Ishikawa (cell line): ENCODE measurements at regions not wholly inside any gene's neighbourhood (a gene's known extent, or its start where the extent isn't known, plus 50 kb on each side); places are given as distances from the start of the nearest gene placed in this dataset.

ENCODE experiments used
- CEBPB ChIP-seq: IDR thresholded peaks from 2 replicates; pipeline ENCODE4 v1.6.1; 2012
- CREB1 ChIP-seq: IDR thresholded peaks from 2 replicates; pipeline ENCODE4 v1.6.1; 2012; ENCODE audit warnings: low read depth
- EGR1 ChIP-seq: IDR thresholded peaks from 2 replicates; pipeline ENCODE4 v1.6.1; 2012
- EP300 ChIP-seq: IDR thresholded peaks from 2 replicates; pipeline ENCODE4 v1.6.1; 2012; ENCODE audit warnings: borderline replicate concordance
- FOXM1 ChIP-seq: IDR thresholded peaks from 2 replicates; pipeline ENCODE4 v1.6.1; 2012; ENCODE audit warnings: low read depth, borderline replicate concordance
- MAX ChIP-seq: IDR thresholded peaks from 2 replicates; pipeline ENCODE4 v1.6.1; 2012
- NFIC ChIP-seq: IDR thresholded peaks from 2 replicates; pipeline ENCODE4 v1.6.1; 2012
- RAD21 ChIP-seq: IDR thresholded peaks from 2 replicates; pipeline ENCODE4 v1.6.1; 2012; ENCODE audit warnings: low read depth
- REST ChIP-seq: IDR thresholded peaks from 2 replicates; pipeline ENCODE4 v1.6.1; 2012; ENCODE audit warnings: low read depth, mild to moderate bottlenecking
- TAF1 ChIP-seq: IDR thresholded peaks from 2 replicates; pipeline ENCODE4 v1.6.1; 2012; ENCODE audit warnings: low read depth, mild to moderate bottlenecking
- TCF12 ChIP-seq: IDR thresholded peaks from 2 replicates; pipeline ENCODE4 v1.6.1; 2012; ENCODE audit warnings: low read depth
- TEAD4 ChIP-seq: IDR thresholded peaks from 2 replicates; pipeline ENCODE4 v1.6.1; 2012
- USF1 ChIP-seq: IDR thresholded peaks from 2 replicates; pipeline ENCODE4 v1.6.1; 2012
- YY1 ChIP-seq: IDR thresholded peaks from 2 replicates; pipeline ENCODE4 v1.6.1; 2012; ENCODE audit warnings: low read depth
- ZBTB7A ChIP-seq: IDR thresholded peaks from 2 replicates; pipeline ENCODE4 v1.6.1; 2012; ENCODE audit warnings: low read depth

- no peak for TF ChIP-seq EGR1
- TF ChIP-seq MAX = no peak
- TF ChIP-seq CREB1 = no peak
- TF ChIP-seq CEBPB = no peak
- no peak for TF ChIP-seq TAF1
- no peak for TF ChIP-seq TCF12
- no peak for TF ChIP-seq TEAD4
- no peak for TF ChIP-seq YY1
Observed at GRCh38 chr12:42935756-42936155, 346.2 kb upstream of the PRICKLE1 start.

GRCh38 chr12:42935090-42935489 lies 345.5 kb upstream of the PRICKLE1 start:
- no peak for TF ChIP-seq TAF1
- no peak for TF ChIP-seq REST
- TF ChIP-seq RAD21 = no peak
- no peak for TF ChIP-seq NFIC
- TF ChIP-seq YY1 = no peak

- TF ChIP-seq TCF12 (no peak), FOXM1 (no peak), EGR1 (no peak), NFIC (no peak)
Observed at GRCh38 chr12:42933461-42934081, 344.0 kb upstream of the PRICKLE1 start.

- TF ChIP-seq EGR1 = no peak
- TF ChIP-seq REST = no peak
- TF ChIP-seq TCF12 = no peak
- TF ChIP-seq FOXM1 = no peak
- TF ChIP-seq RAD21 = no peak
- no peak for TF ChIP-seq USF1
- no peak for TF ChIP-seq MAX
- no peak for TF ChIP-seq CEBPB
- TF ChIP-seq EP300 = no peak
- no peak for TF ChIP-seq TEAD4
- no peak for TF ChIP-seq NFIC
- no peak for TF ChIP-seq YY1
- TF ChIP-seq CREB1 = no peak
- TF ChIP-seq ZBTB7A = no peak
- TF ChIP-seq TAF1 = no peak
Observed at GRCh38 chr12:42932936-42933335, 343.4 kb upstream of the PRICKLE1 start.

- TF ChIP-seq TCF12 = no peak
Observed at GRCh38 chr12:42926232-42926631, 336.7 kb upstream of the PRICKLE1 start.

GRCh38 chr12:42924482-42924881 lies 334.9 kb upstream of the PRICKLE1 start:
- TF ChIP-seq EGR1 = no peak
- no peak for TF ChIP-seq ZBTB7A
- no peak for TF ChIP-seq CREB1
- TF ChIP-seq REST = no peak
- no peak for TF ChIP-seq EP300
- no peak for TF ChIP-seq USF1
- no peak for TF ChIP-seq TCF12
- TF ChIP-seq RAD21 = no peak
- no peak for TF ChIP-seq CEBPB
- TF ChIP-seq YY1 = no peak
- TF ChIP-seq TAF1 = no peak
- TF ChIP-seq FOXM1 = no peak
- no peak for TF ChIP-seq TEAD4
- TF ChIP-seq MAX = no peak
- no peak for TF ChIP-seq NFIC
